AG04450 (cell line): ENCODE measurements at regions not wholly inside any gene's neighbourhood (a gene's known extent, or its start where the extent isn't known, plus 50 kb on each side); places are given as distances from the start of the nearest gene placed in this dataset.
"Not testable (repeated sequence)": the region's sequence is repeated elsewhere in the genome, so short reads cannot be mapped to it uniquely, and the experiment has no call there.

Experiments used
- CTCF ChIA-PET: fragments of 300-600, 350-600 bp; formaldehyde crosslinking; extraction: SDS; loops from one replicate; lab custom pipeline; 2022; ENCODE audit warnings: antibody characterized with exemption, inconsistent platforms; lab: Charles Lee
- POLR2A ChIA-PET: fragments of 350-600 bp; formaldehyde crosslinking; extraction: SDS; loops from one replicate; lab custom pipeline; 2021; ENCODE audit warnings: antibody characterized with exemption, inconsistent platforms; lab: Yijun Ruan, JAX
- DNase-seq: peaks from one replicate; pipeline ENCODE4 v3.0.0-alpha.2; 2011; ENCODE audit warnings: low read depth, low spot score
- H3K27ac ChIP-seq: one replicate; pipeline ENCODE4 v1.5.1; 2012; ENCODE audit warnings: low read depth, low read length, control low read depth
- H3K27me3 ChIP-seq: one replicate; pipeline ENCODE4 v1.6.0; 2012; ENCODE audit warnings: low read length; ENCODE audit not compliant: control insufficient read depth, insufficient read depth
- H3K4me3 ChIP-seq: 2 replicates; pipeline ENCODE4 v1.5.1; 2011; ENCODE audit warnings: mild to moderate bottlenecking, low read depth, low read length, control low read depth
- H3K9me3 ChIP-seq: 2 replicates; pipeline ENCODE4 v1.5.1; 2012; ENCODE audit warnings: low read length; ENCODE audit not compliant: control insufficient read depth, insufficient read depth
- TF ChIP-seq, protein P1 (sequence below): IDR thresholded peaks from 2 replicates; pipeline ENCODE4 v1.5.1; 2011; ENCODE audit warnings: low read depth, low read length, control low read depth, inconsistent platforms

DNA sequence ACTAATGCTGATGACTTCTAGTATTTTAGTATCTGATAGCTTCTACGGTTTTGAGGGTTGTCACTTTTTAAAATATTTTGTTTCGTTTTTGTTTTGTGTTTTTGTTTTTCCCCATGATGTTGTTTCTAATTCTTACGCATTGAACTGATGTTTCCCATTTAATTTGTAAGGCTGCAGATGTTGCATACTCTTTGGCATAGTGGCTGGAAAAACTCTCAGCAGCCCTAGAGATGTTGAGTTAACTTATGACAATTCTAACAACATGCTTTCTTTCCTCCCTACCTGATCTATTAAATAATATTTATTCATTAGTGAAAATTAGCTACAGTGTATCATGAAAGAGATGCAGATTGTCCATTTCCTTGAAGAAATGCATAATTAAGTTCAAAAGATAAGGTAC lies 559.3 kb upstream of the GRM7 start:
- TF ChIP-seq, protein P1, sequence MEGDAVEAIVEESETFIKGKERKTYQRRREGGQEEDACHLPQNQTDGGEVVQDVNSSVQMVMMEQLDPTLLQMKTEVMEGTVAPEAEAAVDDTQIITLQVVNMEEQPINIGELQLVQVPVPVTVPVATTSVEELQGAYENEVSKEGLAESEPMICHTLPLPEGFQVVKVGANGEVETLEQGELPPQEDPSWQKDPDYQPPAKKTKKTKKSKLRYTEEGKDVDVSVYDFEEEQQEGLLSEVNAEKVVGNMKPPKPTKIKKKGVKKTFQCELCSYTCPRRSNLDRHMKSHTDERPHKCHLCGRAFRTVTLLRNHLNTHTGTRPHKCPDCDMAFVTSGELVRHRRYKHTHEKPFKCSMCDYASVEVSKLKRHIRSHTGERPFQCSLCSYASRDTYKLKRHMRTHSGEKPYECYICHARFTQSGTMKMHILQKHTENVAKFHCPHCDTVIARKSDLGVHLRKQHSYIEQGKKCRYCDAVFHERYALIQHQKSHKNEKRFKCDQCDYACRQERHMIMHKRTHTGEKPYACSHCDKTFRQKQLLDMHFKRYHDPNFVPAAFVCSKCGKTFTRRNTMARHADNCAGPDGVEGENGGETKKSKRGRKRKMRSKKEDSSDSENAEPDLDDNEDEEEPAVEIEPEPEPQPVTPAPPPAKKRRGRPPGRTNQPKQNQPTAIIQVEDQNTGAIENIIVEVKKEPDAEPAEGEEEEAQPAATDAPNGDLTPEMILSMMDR = no peak
- no peaks in the 10 kb centered on the region for H3K27me3 ChIP-seq
- ChIA-PET POLR2A (no interaction called here), CTCF (no interaction called here)
- H3K4me3 ChIP-seq = no peak overlapping the region
- H3K27ac ChIP-seq = no peak overlapping the region
- peaks cover 9% of the 10 kb centered on the region for H3K9me3 ChIP-seq
- DNase-seq = no peak

GRCh38 chr3:6315906-6316305 lies 545.0 kb upstream of the GRM7 start:
- DNase-seq = no peak
- Histone ChIP-seq H3K27ac (no peak overlapping the region), H3K4me3 (no peak overlapping the region), H3K9me3 (0 out of 2 replicates have a peak, but pooled peaks cover 4% of the 10 kb centered on the region), H3K27me3 (no peaks in the 10 kb centered on the region)
- TF ChIP-seq, protein P1 = no peak
- CTCF ChIA-PET = no interaction called here
- POLR2A ChIA-PET = no interaction called here

DNA sequence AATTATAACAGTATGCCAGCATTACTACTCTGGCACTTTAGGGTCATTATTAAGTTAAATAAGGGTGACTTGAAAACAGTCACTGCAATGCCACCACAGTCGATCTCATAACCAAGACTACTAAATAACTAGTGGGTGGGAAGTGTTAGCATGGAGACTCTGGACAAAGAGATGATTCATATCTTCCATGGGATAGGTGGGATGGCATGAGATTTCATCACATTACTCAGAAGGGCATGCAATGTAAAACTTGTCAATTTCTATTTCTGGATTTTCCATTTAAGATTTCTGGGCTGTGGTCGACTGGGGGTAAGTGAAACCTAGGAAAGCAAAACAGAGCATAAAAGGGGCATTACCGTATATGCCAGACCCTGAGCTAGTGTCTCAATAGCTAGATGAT lies 538.9 kb upstream of the GRM7 start:
- no peak for DNase-seq
- ChIA-PET CTCF (no interaction called here), POLR2A (no interaction called here)
- H3K9me3 ChIP-seq = peaks cover 10% of the 10 kb centered on the region
- TF ChIP-seq, protein P1 = no peak
- no peaks in the 10 kb centered on the region for H3K27me3 ChIP-seq
- no peak overlapping the region for H3K27ac ChIP-seq
- H3K4me3 ChIP-seq = no peak overlapping the region

GRCh38 chr3:6326771-6327170 lies 534.1 kb upstream of the GRM7 start:
- Histone ChIP-seq H3K4me3 (no peak overlapping the region), H3K27me3 (no peaks in the 10 kb centered on the region), H3K27ac (no peak overlapping the region), H3K9me3 (peaks cover 13% of the 10 kb centered on the region)
- ChIA-PET CTCF (no interaction called here), POLR2A (no interaction called here)
- DNase-seq = no peak
- TF ChIP-seq, protein P1 = no peak

GRCh38 chr3:6340980-6341325 lies 520.0 kb upstream of the GRM7 start:
- H3K4me3 ChIP-seq, CTCF ChIA-PET, POLR2A ChIA-PET, DNase-seq, H3K27me3 ChIP-seq, H3K27ac ChIP-seq: not testable (repeated sequence)
- peaks cover 21% of the 10 kb centered on the region for H3K9me3 ChIP-seq

- POLR2A ChIA-PET = no interaction called here
- Histone ChIP-seq H3K27ac (no peak overlapping the region), H3K27me3 (no peaks in the 10 kb centered on the region), H3K4me3 (no peak overlapping the region), H3K9me3 (peaks cover 5% of the 10 kb centered on the region; the same call in 1 of the 2 replicates)
- no peak for DNase-seq
- TF ChIP-seq, protein P1 = no peak
- CTCF ChIA-PET = no interaction called here
These were observed 509.2 kb upstream of the GRM7 start for GRCh38 chr3:6351752-6352151.
